ENCODE measurements at regions not wholly inside any gene's neighbourhood (a gene's known extent, or its start where the extent isn't known, plus 50 kb on each side); places are given as distances from the start of the nearest gene placed in this dataset.

GRCh38 chr16:24428756-24429155, 110.6 kb upstream of the RBBP6 start:
- FAIRE-seq: no peak
- TF ChIP-seq EZH2 (IDR thresholded peaks at IDR 0.05; ENCODE audit: borderline replicate concordance, low read depth, low read length, severe bottlenecking): no peak
- no peak for TF ChIP-seq MAX (IDR thresholded peaks at IDR 0.05; ENCODE audit: insufficient read depth, insufficient read length)
- TF ChIP-seq POLR2AphosphoS5 (IDR thresholded peaks at IDR 0.05; ENCODE audit: insufficient read depth, low read depth, low read length): no peak
- no peak for TF ChIP-seq POLR2A (IDR thresholded peaks at IDR 0.05; ENCODE audit: low read depth, low read length)
- TF ChIP-seq CTCF (IDR thresholded peaks at IDR 0.05; ENCODE audit: extremely low read depth in 1 of 2, insufficient read depth in 1 of 2, low read depth in 1 of 2, low read length in 2 of 2): no peak
- TF ChIP-seq MYC (IDR thresholded peaks at IDR 0.05; ENCODE audit: low read depth, low read length): no peak
- TF ChIP-seq JUN (IDR thresholded peaks at IDR 0.05; ENCODE audit: borderline replicate concordance, insufficient read depth, insufficient read length, low read depth): no peak
- no peak for TF ChIP-seq FOS (IDR thresholded peaks at IDR 0.05; ENCODE audit: borderline replicate concordance, insufficient read depth, low read length)
- TF ChIP-seq GATA2 (IDR thresholded peaks at IDR 0.05; ENCODE audit: insufficient read depth, insufficient read length, low read depth, low read length): no peak
- CTCF ChIA-PET: interaction anchor here (0.9 kb wide), 1 partner anchor 52 kb away, joined by 3 read pairs; no protein-coding TSS in a partner anchor

More at GRCh38 chr16:24428756-24429155, 110.6 kb upstream of the RBBP6 start:
- no peaks in the 10 kb centered on the region for H3K27me3 ChIP-seq (ENCODE audit: control insufficient read depth in 2 of 2, insufficient read depth in 2 of 2, low read length in 2 of 2)
- H3K4me2 ChIP-seq (ENCODE audit: insufficient read depth, low read length): no peak overlapping the region
- no peak for DNase-seq (ENCODE audit: low read depth, low spot score)
- H2AFZ ChIP-seq (ENCODE audit: low read depth, low read length): no peak overlapping the region
- POLR2A ChIA-PET: no interaction called here
- H3K9ac ChIP-seq (replicated peaks; ENCODE audit: extremely low read depth, insufficient read depth, low read length): no peak overlapping the region
- intact Hi-C loops (cut with micrococcal nuclease): no loop called here
- no peaks in the 10 kb centered on the region for H3K9me1 ChIP-seq (replicated peaks; ENCODE audit: control insufficient read depth, extremely low read depth, insufficient read depth, low read length)
- H3K4me1 ChIP-seq (ENCODE audit: control insufficient read depth, extremely low read depth, insufficient read depth, low read length): no peaks in the 10 kb centered on the region
- H3K79me2 ChIP-seq (ENCODE audit: control insufficient read depth, insufficient read depth, low read length): no peaks in the 10 kb centered on the region
- H3K27ac ChIP-seq (ENCODE audit: insufficient read depth, low read depth, low read length): no peak overlapping the region
- H4K20me1 ChIP-seq (replicated peaks; ENCODE audit: control insufficient read depth, extremely low read depth, insufficient read depth, low read length): no peaks in the 10 kb centered on the region
- dilution Hi-C loops (cut with MboI; ENCODE audit: extremely low pct_ligation_motif_present, low sequenced_read_pairs): no loop called here
- H3K4me3 ChIP-seq (replicated peaks in 1 of 3; ENCODE audit: insufficient read depth in 1 of 3, low read depth in 1 of 3, low read length in 3 of 3): no peak overlapping the region
- no peaks in the 10 kb centered on the region for H3K36me3 ChIP-seq (ENCODE audit: control insufficient read depth in 2 of 2, extremely low read depth in 1 of 2, insufficient read depth in 2 of 2, low read length in 2 of 2)
- no peaks in the 10 kb centered on the region for H3K9me3 ChIP-seq (replicated peaks; ENCODE audit: control insufficient read depth, insufficient read depth, low read length)
- BruUV-seq (replicated peaks): no TSS peak

Measured in endothelial cell of umbilical vein (primary cell).